ENCODE measurements at regions not wholly inside any gene's neighbourhood (a gene's known extent, or its start where the extent isn't known, plus 50 kb on each side); places are given as distances from the start of the nearest gene placed in this dataset.

DNA sequence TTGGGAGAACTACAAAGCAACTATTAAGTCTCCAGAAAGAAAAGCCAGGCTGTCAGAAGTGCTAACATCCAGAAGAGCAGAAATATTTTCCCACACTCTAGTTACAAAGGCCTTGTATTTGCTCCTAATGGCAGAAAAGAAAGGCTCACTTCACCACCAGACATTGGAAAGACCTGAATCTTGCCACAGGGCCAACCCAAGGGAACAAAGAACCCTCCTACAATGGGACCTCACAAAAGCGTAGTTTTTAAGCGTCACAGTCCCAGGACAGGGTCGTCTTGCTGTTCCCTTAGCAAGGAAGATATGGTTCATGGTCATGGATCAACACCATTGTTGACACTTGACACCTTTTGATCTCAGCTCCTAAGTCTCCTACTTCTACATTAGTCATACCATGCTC is 119.1 kb downstream of the RPS29 start:
- TF ChIP-seq, protein P1, sequence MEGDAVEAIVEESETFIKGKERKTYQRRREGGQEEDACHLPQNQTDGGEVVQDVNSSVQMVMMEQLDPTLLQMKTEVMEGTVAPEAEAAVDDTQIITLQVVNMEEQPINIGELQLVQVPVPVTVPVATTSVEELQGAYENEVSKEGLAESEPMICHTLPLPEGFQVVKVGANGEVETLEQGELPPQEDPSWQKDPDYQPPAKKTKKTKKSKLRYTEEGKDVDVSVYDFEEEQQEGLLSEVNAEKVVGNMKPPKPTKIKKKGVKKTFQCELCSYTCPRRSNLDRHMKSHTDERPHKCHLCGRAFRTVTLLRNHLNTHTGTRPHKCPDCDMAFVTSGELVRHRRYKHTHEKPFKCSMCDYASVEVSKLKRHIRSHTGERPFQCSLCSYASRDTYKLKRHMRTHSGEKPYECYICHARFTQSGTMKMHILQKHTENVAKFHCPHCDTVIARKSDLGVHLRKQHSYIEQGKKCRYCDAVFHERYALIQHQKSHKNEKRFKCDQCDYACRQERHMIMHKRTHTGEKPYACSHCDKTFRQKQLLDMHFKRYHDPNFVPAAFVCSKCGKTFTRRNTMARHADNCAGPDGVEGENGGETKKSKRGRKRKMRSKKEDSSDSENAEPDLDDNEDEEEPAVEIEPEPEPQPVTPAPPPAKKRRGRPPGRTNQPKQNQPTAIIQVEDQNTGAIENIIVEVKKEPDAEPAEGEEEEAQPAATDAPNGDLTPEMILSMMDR (IDR thresholded peaks at IDR 0.05): no peak
- TF ChIP-seq POLR2A (IDR thresholded peaks at IDR 0.05): no peak
